Brain microvascular endothelial cell (primary cell): ENCODE measurements at regions not wholly inside any gene's neighbourhood (a gene's known extent, or its start where the extent isn't known, plus 50 kb on each side); places are given as distances from the start of the nearest gene placed in this dataset.
"Not testable (repeated sequence)": the region's sequence is repeated elsewhere in the genome, so short reads cannot be mapped to it uniquely, and the experiment has no call there.

ENCODE experiments used
- DNase-seq: peaks from one replicate; pipeline ENCODE4 v3.0.0-alpha.2; 2020
- H3K27ac ChIP-seq: fragments of 250-450 bp; sonication (Bioruptor Pico); 2 replicates; pipeline ENCODE4 v1.5.1; 2020; ENCODE audit warnings: mild to moderate bottlenecking, moderate library complexity
- H3K27me3 ChIP-seq: fragments of 250-450 bp; sonication (Bioruptor Pico); replicated peaks from 2 replicates; pipeline ENCODE4 v1.5.1; 2020; ENCODE audit warnings: mild to moderate bottlenecking
- H3K36me3 ChIP-seq: fragments of 250-450 bp; sonication (Bioruptor Pico); replicated peaks from 2 replicates; pipeline ENCODE4 v1.5.1; 2020; ENCODE audit warnings: mild to moderate bottlenecking
- H3K4me3 ChIP-seq: 2 replicates; pipeline ENCODE4 v1.5.1; 2011; ENCODE audit warnings: low read depth, mild to moderate bottlenecking, control low read depth, low read length, moderate library complexity
- in situ Hi-C: cut with HindIII; loops from 2 replicates; pipeline ENCODE4 v1.10.0; 2017; ENCODE audit warnings: low sequenced_read_pairs, low pct_ligation_motif_present

DNA sequence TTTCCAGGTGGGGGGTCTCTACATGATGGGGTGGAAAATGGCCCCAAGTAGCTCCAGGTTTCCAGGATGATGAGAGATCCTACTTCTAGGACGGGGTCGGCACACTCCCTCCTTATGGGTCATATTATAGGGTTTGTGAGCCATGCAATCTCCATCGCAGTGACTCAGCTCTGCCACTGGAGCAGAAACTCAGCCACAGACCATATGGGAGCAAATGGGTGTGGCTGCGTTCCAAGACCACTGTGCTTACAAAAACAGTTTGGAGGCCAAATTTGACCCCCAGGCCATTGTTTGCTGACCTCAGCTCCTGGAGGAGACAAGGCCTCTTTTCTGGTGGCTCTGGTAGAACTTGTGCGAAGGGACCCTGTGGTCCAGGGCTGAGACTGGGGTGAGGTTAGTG is 92.7 kb upstream of the CRYM start:
- H3K36me3 ChIP-seq, H3K27ac ChIP-seq, in situ Hi-C loops, H3K27me3 ChIP-seq, H3K4me3 ChIP-seq: not testable (repeated sequence)
- peak; percentile 51 for DNase-seq

DNA sequence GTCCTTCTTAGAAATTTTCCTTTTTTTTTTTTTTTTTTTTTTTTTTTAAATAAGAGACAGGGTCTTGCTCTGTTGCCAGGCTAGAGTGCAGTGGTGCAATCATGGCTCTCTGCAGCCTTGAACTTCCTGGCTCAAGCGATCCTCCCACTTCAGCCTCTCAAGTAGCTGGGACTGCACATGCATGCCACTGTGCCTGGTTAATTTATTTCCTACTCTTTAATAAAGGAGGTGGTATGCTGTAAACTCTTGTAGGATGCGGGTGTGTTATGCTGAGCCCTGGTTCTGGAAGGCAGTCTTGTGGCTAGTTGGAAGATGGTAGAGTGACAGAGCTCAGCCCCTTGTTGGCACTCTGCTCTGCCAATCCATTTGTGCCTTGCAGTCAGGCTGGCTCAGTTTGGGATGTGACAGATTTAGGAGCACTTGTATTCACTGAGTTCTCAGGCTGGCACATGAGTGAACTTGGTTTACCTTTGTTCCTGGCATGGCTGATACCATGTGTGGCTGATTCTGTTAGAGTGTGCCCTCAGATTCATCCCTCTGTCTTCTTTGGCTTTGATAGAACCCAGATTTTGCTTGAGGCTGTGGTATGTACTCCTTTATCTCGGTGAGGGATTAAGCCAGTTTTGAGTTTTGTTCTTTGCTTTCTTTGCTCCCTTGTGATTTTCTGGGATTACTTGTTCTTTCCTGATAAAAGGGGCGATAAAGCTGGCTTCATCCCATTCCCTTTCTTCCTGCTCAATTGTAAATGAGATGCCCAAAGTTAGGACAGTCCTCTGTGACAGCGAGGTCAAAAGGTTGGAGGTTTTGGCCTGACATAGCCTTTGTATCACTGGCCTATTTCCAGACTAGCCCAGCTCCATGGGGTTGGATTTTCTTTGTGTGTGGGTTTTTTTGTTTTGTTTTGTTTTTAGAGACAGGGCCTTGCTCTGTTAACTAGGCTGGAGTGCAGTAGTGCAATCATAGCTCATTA is 91.2 kb upstream of the CRYM start:
- H3K27ac ChIP-seq, in situ Hi-C loops, DNase-seq, H3K27me3 ChIP-seq, H3K36me3 ChIP-seq, H3K4me3 ChIP-seq: not testable (repeated sequence)

GRCh38 chr16:21367733-21368421 is 89.8 kb upstream of the CRYM start:
- DNase-seq, H3K27ac ChIP-seq, in situ Hi-C loops, H3K27me3 ChIP-seq, H3K36me3 ChIP-seq, H3K4me3 ChIP-seq: not testable (repeated sequence)

DNA sequence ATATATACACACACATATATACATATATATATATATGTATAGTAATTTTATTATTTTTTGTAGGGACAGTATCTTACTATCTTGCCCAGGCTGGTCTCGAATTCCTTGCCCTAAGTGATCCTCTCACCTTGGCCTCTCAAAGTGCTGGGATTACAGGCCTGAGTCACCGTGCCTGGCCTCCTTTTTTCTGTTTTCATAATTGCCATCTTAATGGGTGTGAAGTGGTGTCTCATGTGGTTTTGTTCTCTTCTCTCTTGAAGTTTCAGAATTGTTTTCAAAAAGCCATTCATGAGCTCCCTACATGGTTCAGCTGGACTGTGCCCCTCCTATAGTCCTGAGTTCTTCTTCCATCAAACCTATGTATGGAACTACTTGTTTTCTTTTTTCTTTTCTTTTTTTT is 88.9 kb upstream of the CRYM start:
- H3K27me3 ChIP-seq, in situ Hi-C loops, H3K27ac ChIP-seq: not testable (repeated sequence)

DNA sequence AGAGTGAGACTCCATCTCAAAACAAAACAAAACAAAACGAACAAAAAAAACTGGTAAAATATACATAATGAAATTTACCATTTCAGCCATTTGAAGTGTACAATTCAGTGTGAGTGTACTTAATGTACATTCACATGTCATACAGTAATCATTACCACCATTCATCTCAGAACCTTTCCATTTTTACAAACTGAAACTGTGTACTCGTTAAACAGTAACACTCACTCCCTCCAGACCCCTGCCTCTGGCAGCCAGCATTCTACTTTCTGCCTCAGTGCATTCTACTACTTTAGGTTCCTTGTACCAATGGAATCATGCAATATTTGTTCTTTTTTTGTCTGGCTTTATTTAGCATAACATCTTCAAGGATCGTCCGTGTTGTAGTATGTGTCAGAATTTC is 87.5 kb upstream of the CRYM start:
- H3K27me3 ChIP-seq, H3K36me3 ChIP-seq, DNase-seq, H3K27ac ChIP-seq, in situ Hi-C loops, H3K4me3 ChIP-seq: not testable (repeated sequence)

More for the DNA sequence above, 88.9 kb upstream of the CRYM start:
- not testable (repeated sequence) for H3K36me3 ChIP-seq, H3K4me3 ChIP-seq, DNase-seq

DNA sequence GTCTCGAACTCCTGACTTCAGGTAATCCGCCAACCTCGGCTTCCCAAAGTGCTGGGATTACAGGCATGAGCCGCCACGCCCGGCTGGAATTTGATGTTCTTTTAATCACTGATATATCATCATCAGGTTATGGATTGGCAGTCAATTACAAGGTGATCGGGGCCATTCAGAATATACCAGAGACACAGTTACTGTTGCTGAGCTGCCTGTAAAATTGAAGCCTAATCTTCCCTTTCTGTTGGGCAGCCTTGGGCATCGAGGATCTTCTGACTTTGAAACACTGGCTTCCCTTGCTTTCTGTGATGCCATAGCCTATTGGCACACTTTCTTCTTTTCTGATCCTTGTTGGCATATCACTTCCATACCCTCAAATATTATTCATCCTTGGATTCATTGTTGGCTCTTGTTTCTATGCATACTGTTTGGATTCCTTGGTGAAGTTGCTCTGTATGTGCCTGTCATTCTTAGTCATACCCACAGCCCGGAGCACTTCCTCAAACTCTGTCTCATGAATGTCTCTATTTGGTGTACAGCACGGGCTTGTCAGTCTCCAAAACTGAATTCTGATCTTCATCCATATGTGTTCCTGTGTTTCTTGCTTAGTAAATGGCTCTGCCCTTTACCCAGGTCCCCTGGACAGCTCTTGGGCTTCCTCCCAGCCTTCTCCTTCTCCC is 85.6 kb upstream of the CRYM start:
- in situ Hi-C loops, H3K27me3 ChIP-seq, H3K36me3 ChIP-seq, H3K4me3 ChIP-seq: not testable (repeated sequence)
- H3K27ac ChIP-seq, result peak overlapping the region; percentile 77
- DNase-seq, result peak; percentile 86

- H3K27ac ChIP-seq, H3K36me3 ChIP-seq, H3K4me3 ChIP-seq, DNase-seq, H3K27me3 ChIP-seq, in situ Hi-C loops: not testable (repeated sequence)
Observed at GRCh38 chr16:21361612-21362227, 83.6 kb upstream of the CRYM start.

DNA sequence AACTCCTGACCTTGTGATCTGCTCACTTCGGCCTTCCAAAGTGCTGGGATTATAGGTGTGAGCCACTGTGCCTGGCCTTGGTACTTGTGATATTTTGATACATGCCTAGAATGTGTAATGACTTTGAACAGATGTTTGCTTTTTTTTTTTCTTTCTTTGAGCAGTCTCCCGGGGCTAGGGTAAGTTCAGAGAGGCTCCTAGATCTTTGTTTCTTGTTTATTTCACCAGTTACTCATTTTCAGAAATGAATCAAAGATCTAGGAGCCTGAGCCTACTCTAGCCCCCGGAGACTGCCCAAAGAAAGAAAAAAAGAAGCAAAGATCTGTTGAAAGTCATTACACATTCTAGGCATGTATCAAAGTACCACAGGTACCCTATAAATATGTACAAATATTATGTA is 83.0 kb upstream of the CRYM start:
- H3K27ac ChIP-seq, in situ Hi-C loops, H3K4me3 ChIP-seq, DNase-seq, H3K27me3 ChIP-seq, H3K36me3 ChIP-seq: not testable (repeated sequence)

DNA sequence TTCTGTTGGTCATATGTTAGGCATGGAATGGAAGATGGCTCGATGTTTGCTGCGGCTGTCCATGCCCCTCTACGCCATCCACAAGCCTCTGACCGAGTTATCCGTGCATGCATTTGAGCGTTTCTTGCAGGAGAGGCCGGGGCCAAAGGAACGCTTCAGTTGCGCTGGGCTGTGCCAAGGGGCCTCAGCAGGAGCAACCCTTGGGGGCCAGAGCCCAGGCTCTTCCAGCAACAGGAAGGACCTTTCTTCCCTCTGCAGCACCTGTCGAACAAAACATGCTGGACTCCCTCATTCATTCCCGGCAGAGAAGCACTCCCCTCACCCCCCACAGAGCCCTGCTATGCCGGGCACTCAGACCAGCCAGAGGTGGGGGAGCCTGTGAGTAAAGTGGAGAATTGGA is 81.4 kb upstream of the CRYM start:
- H3K27me3 ChIP-seq, H3K27ac ChIP-seq, in situ Hi-C loops, H3K36me3 ChIP-seq, DNase-seq, H3K4me3 ChIP-seq: not testable (repeated sequence)

DNA sequence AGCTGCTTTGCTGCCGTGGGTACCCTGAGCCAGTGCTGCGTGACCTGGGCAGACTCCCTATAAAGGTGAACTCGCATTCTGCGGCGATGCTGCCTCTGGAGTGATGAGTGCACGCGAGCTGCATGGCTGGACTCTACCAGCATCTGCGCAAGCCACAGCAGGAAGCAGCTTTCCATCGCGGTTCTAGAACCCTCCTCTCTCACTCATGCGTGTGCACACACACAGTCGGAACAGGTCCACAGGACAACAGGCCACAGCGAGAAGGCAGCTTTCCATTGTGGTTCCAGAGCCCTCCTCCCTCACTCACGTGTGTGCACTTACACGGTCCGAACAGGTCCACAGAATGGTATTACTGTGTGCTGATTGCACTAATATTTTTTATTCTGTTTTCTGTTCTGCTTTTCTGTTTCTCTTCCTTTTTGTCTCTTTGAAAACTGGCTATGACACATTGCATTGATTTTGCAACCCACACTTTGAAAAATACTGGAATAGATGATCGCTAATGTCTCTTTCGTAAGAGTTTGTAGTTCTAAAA is 80.2 kb upstream of the CRYM start:
- in situ Hi-C loops, H3K27ac ChIP-seq, H3K4me3 ChIP-seq, H3K27me3 ChIP-seq, DNase-seq, H3K36me3 ChIP-seq: not testable (repeated sequence)

- DNase-seq, H3K27me3 ChIP-seq, in situ Hi-C loops, H3K4me3 ChIP-seq, H3K27ac ChIP-seq, H3K36me3 ChIP-seq: not testable (repeated sequence)
Observed at GRCh38 chr16:21356308-21356707, 78.2 kb upstream of the CRYM start.

- DNase-seq, H3K4me3 ChIP-seq, H3K27me3 ChIP-seq, H3K36me3 ChIP-seq, H3K27ac ChIP-seq, in situ Hi-C loops: not testable (repeated sequence)
Observed at GRCh38 chr16:21351433-21351832, 73.3 kb upstream of the CRYM start.

DNA sequence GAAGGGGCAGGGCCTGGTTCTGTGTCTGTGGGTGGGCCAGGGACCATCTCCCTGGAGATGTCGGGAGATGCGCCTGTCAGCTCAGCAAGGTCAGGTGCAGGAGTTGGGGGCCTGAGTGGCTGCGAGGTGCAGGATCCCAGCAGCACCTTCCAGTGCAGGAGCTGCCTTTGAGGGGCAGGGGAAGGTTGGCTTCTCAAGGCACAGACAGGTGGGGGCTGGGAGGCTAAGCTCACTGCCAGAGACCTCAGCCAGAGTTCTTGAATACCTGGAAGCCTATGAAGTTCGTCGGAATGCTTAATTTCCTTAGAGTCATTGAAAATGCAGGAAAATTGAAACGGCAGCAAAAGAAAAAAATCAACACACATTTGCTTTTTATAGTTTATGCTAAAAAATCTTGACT is 72.8 kb upstream of the CRYM start:
- H3K27ac ChIP-seq, H3K27me3 ChIP-seq, in situ Hi-C loops, H3K36me3 ChIP-seq, H3K4me3 ChIP-seq, DNase-seq: not testable (repeated sequence)

DNA sequence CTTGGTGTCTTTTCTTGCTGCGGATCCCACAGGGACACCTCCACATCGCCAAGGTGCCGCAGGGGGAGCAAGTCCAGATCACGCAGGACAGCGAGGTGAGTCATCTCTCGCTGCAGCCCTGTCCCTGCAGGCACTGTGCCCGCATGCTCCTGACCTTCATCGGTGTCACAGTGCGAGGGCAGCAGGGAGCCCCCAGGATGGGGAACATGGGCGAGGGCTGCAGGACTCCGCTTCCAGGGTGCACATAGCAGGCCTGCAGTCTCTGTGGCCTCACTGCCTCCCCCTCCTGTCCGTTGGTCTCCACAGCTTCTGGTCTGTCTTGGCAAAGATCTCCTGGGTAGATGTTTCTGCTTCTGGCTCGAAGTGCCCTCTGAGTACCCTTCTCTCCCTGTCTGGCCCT is 71.2 kb upstream of the CRYM start:
- H3K4me3 ChIP-seq, H3K27me3 ChIP-seq, in situ Hi-C loops, DNase-seq, H3K27ac ChIP-seq, H3K36me3 ChIP-seq: not testable (repeated sequence)
